Stimulated activated naive CD8-positive, alpha-beta T cell treated with anti-CD3 and anti-CD28 coated beads, Interleukin-15, amount 100 ng/mL, for 72 hours (primary cell): ENCODE measurements at regions not wholly inside any gene's neighbourhood (a gene's known extent, or its start where the extent isn't known, plus 50 kb on each side); places are given as distances from the start of the nearest gene placed in this dataset.
A peak's percentile ranks its signal among the peaks of the same experiment; 100 is the strongest.

Experiments used
- ATAC-seq: fragments of 150-1000 bp; cut with Tn5 transposase; 2 replicates; pipeline ENCODE4 v1.10.0; 2021; ENCODE audit warnings: mild to moderate bottlenecking, moderate library complexity
- DNase-seq, 2 donors: peaks; one replicate each; pipeline ENCODE4 v3.0.0; 2021 to 2022
- H3K27ac Mint-ChIP-seq, 2 donors: one replicate each; pipeline ENCODE4 v1.8.0; 2022; ENCODE audit warnings: mild to moderate bottlenecking in 2 of 2, mixed read lengths in 2 of 2, moderate library complexity in 2 of 2
- H3K27me3 Mint-ChIP-seq: one replicate; pipeline ENCODE4 v1.8.0; 2022; ENCODE audit warnings: mixed read lengths
- H3K4me1 Mint-ChIP-seq: one replicate; pipeline ENCODE4 v1.8.0; 2022; ENCODE audit warnings: mild to moderate bottlenecking, mixed read lengths
- H3K4me3 Mint-ChIP-seq, 2 donors: one replicate each; pipeline ENCODE4 v1.8.0; 2022; ENCODE audit warnings: mild to moderate bottlenecking in 2 of 2, mixed read lengths in 2 of 2, moderate library complexity in 1 of 2
- H3K9me3 Mint-ChIP-seq, 2 donors: one replicate each; pipeline ENCODE4 v1.8.0; 2022; ENCODE audit warnings: mixed read lengths in 2 of 2

GRCh38 chr1:232457595-232457994 lies 172.3 kb downstream of the SIPA1L2 start:
- Mint-ChIP-seq H3K4me3 (no peak overlapping the region), H3K27ac (no peak overlapping the region), H3K9me3 (no peaks in the 10 kb centered on the region), H3K4me1 (no peaks in the 10 kb centered on the region), H3K27me3 (no peaks in the 10 kb centered on the region)
- ATAC-seq (peak; percentile 91), DNase-seq (peak in 1 of 2 donors; percentile 30)

GRCh38 chr1:232456714-232457113 lies 173.2 kb downstream of the SIPA1L2 start:
- no peaks in the 10 kb centered on the region for H3K9me3 Mint-ChIP-seq
- no peak for ATAC-seq
- DNase-seq, result no peak
- no peaks in the 10 kb centered on the region for H3K4me1 Mint-ChIP-seq
- no peaks in the 10 kb centered on the region for H3K27me3 Mint-ChIP-seq
- H3K27ac Mint-ChIP-seq, result no peak overlapping the region
- no peak overlapping the region for H3K4me3 Mint-ChIP-seq

GRCh38 chr1:232454227-232454886 lies 175.6 kb downstream of the SIPA1L2 start:
- Mint-ChIP-seq H3K27ac (no peak overlapping the region), H3K9me3 (no peaks in the 10 kb centered on the region), H3K4me3 (no peak overlapping the region), H3K4me1 (no peaks in the 10 kb centered on the region), H3K27me3 (no peaks in the 10 kb centered on the region)
- no peak for ATAC-seq
- DNase-seq, result no peak

GRCh38 chr1:232452736-232453440 lies 177.0 kb downstream of the SIPA1L2 start:
- H3K9me3 Mint-ChIP-seq, result no peaks in the 10 kb centered on the region
- ATAC-seq (no peak), DNase-seq (no peak)
- H3K27me3 Mint-ChIP-seq, result no peaks in the 10 kb centered on the region
- no peak overlapping the region for H3K27ac Mint-ChIP-seq
- no peak overlapping the region for H3K4me3 Mint-ChIP-seq
- no peaks in the 10 kb centered on the region for H3K4me1 Mint-ChIP-seq

GRCh38 chr1:232452117-232452516 lies 177.8 kb downstream of the SIPA1L2 start:
- H3K27ac Mint-ChIP-seq, result no peak overlapping the region
- H3K27me3 Mint-ChIP-seq, result no peaks in the 10 kb centered on the region
- no peak overlapping the region for H3K4me3 Mint-ChIP-seq
- ATAC-seq (peak; percentile 56), DNase-seq (no peak)
- no peaks in the 10 kb centered on the region for H3K9me3 Mint-ChIP-seq
- no peaks in the 10 kb centered on the region for H3K4me1 Mint-ChIP-seq

- Mint-ChIP-seq H3K9me3 (no peaks in the 10 kb centered on the region), H3K27ac (no peak overlapping the region), H3K4me3 (no peak overlapping the region), H3K4me1 (no peaks in the 10 kb centered on the region), H3K27me3 (no peaks in the 10 kb centered on the region)
- DNase-seq (no peak), ATAC-seq (no peak)
Measured at GRCh38 chr1:232451506-232451905, 178.4 kb downstream of the SIPA1L2 start.

GRCh38 chr1:232450615-232451014 lies 179.3 kb downstream of the SIPA1L2 start:
- H3K27ac Mint-ChIP-seq, result no peak overlapping the region

GRCh38 chr1:232447125-232447524 lies 182.8 kb downstream of the SIPA1L2 start:
- ATAC-seq (no peak), DNase-seq (no peak)
- H3K27me3 Mint-ChIP-seq, result no peaks in the 10 kb centered on the region
- no peaks in the 10 kb centered on the region for H3K9me3 Mint-ChIP-seq
- no peak overlapping the region for H3K27ac Mint-ChIP-seq
- no peaks in the 10 kb centered on the region for H3K4me1 Mint-ChIP-seq
- H3K4me3 Mint-ChIP-seq, result no peak overlapping the region

More at GRCh38 chr1:232450615-232451014, 179.3 kb downstream of the SIPA1L2 start:
- H3K4me1 Mint-ChIP-seq, result no peaks in the 10 kb centered on the region
- H3K27me3 Mint-ChIP-seq, result no peaks in the 10 kb centered on the region
- DNase-seq (no peak), ATAC-seq (no peak)
- no peak overlapping the region for H3K4me3 Mint-ChIP-seq
- H3K9me3 Mint-ChIP-seq, result no peaks in the 10 kb centered on the region

GRCh38 chr1:232445361-232446106 lies 184.4 kb downstream of the SIPA1L2 start:
- peak; percentile 28 for ATAC-seq
- Mint-ChIP-seq H3K4me3 (no peak overlapping the region), H3K9me3 (no peaks in the 10 kb centered on the region), H3K4me1 (peaks cover 10% of the 10 kb centered on the region), H3K27ac (no peak overlapping the region), H3K27me3 (no peaks in the 10 kb centered on the region)
- DNase-seq, result no peak

- no peak overlapping the region for H3K27ac Mint-ChIP-seq
- H3K4me3 Mint-ChIP-seq, result no peak overlapping the region
- peaks cover 18% of the 10 kb centered on the region for H3K4me1 Mint-ChIP-seq
- no peak for ATAC-seq
- DNase-seq, result no peak
- no peaks in the 10 kb centered on the region for H3K27me3 Mint-ChIP-seq
- no peaks in the 10 kb centered on the region for H3K9me3 Mint-ChIP-seq
Measured at GRCh38 chr1:232443372-232443771, 186.6 kb downstream of the SIPA1L2 start.

GRCh38 chr1:232441036-232441411 lies 188.9 kb downstream of the SIPA1L2 start:
- H3K4me1 Mint-ChIP-seq, result peaks cover 18% of the 10 kb centered on the region
- no peaks in the 10 kb centered on the region for H3K27me3 Mint-ChIP-seq
- ATAC-seq, result no peak
- no peak overlapping the region for H3K4me3 Mint-ChIP-seq
- no peak for DNase-seq
- peak overlapping the region in 1 of 2 donors; percentile 80 for H3K27ac Mint-ChIP-seq
- no peaks in the 10 kb centered on the region for H3K9me3 Mint-ChIP-seq

- no peaks in the 10 kb centered on the region for H3K27me3 Mint-ChIP-seq
- H3K9me3 Mint-ChIP-seq, result no peaks in the 10 kb centered on the region
- DNase-seq, result no peak
- peak overlapping the region; percentile 34 to 80 for H3K27ac Mint-ChIP-seq
- peak; percentile 52 for ATAC-seq
- peaks cover 18% of the 10 kb centered on the region for H3K4me1 Mint-ChIP-seq
- H3K4me3 Mint-ChIP-seq, result no peak overlapping the region
Measured at GRCh38 chr1:232440325-232441035, 189.5 kb downstream of the SIPA1L2 start.

GRCh38 chr1:232439011-232439410 lies 190.9 kb downstream of the SIPA1L2 start:
- peaks cover 18% of the 10 kb centered on the region for H3K4me1 Mint-ChIP-seq
- DNase-seq, result no peak
- no peaks in the 10 kb centered on the region for H3K9me3 Mint-ChIP-seq
- H3K27me3 Mint-ChIP-seq, result no peaks in the 10 kb centered on the region
- ATAC-seq, result no peak
- no peak overlapping the region for H3K4me3 Mint-ChIP-seq
- H3K27ac Mint-ChIP-seq, result no peak overlapping the region

GRCh38 chr1:232438476-232438875 lies 191.5 kb downstream of the SIPA1L2 start:
- H3K9me3 Mint-ChIP-seq, result no peaks in the 10 kb centered on the region
- no peaks in the 10 kb centered on the region for H3K27me3 Mint-ChIP-seq
- H3K4me1 Mint-ChIP-seq, result peaks cover 18% of the 10 kb centered on the region
- no peak for ATAC-seq
- H3K27ac Mint-ChIP-seq, result no peak overlapping the region
- no peak for DNase-seq
- no peak overlapping the region for H3K4me3 Mint-ChIP-seq

- Mint-ChIP-seq H3K27ac (no peak overlapping the region), H3K4me3 (no peak overlapping the region), H3K9me3 (no peaks in the 10 kb centered on the region), H3K27me3 (no peaks in the 10 kb centered on the region), H3K4me1 (peaks cover 18% of the 10 kb centered on the region)
- ATAC-seq (no peak), DNase-seq (no peak)
Measured at GRCh38 chr1:232437510-232437909, 192.4 kb downstream of the SIPA1L2 start.
